Ovary (tissue), 7 donors: ENCODE measurements at regions not wholly inside any gene's neighbourhood (a gene's known extent, or its start where the extent isn't known, plus 50 kb on each side); places are given as distances from the start of the nearest gene placed in this dataset.

Source experiments
- DNase-seq, 5 donors: peaks; one replicate each; pipeline ENCODE4 v3.0.0-alpha.2; 2019 to 2020
- H3K27ac ChIP-seq, 2 donors: fragments of 200-600 bp; one replicate each; pipeline versions ENCODE4 v1.5.1 to v1.8.0; 2019 to 2022
- H3K27me3 ChIP-seq: fragments of 200-600 bp; one replicate; pipeline ENCODE4 v1.8.0; 2022
- H3K36me3 ChIP-seq: fragments of 200-600 bp; sonication (generic); one replicate; pipeline ENCODE4 v1.5.1; 2019
- H3K4me1 ChIP-seq: one replicate; pipeline ENCODE4 v1.8.1; 2013; ENCODE audit warnings: mild to moderate bottlenecking, moderate library complexity; ENCODE audit not compliant: insufficient read depth
- H3K4me3 ChIP-seq: fragments of 200-600 bp; sonication (generic); one replicate; pipeline ENCODE4 v1.5.1; 2017
- H3K9me3 ChIP-seq, 2 donors: fragments of 200-600 bp in 1 of 2; sonication (generic) in 1 of 2; one replicate each; pipeline versions ENCODE4 v1.5.1 to v1.8.1; 2013 to 2019; ENCODE audit warnings: mild to moderate bottlenecking in 1 of 2, moderate library complexity in 1 of 2
- EP300 ChIP-seq: sonication (generic); formaldehyde crosslinking; IDR thresholded peaks from one replicate; pipeline ENCODE4 v1.6.1; 2017; ENCODE audit warnings: antibody characterized with exemption
- POLR2A ChIP-seq: fragments of 450-650 bp; IDR thresholded peaks from one replicate; pipeline ENCODE4 v1.6.1; 2017; ENCODE audit warnings: antibody characterized with exemption, mild to moderate bottlenecking, moderate library complexity
- WGBS, 3 donors: extraction: QIAGEN DNeasy Blood & Tissue Kit in 1 of 3; methylation state at CpG; one replicate each; pipeline versions ENCODE4 v1.1.5 to v1.1.7; 2013 to 2017; 5-methylcytosine and 5-hydroxymethylcytosine counted together
- intact Hi-C, 4 donors: fragments of 100-400 bp; cut with DNase I; formaldehyde crosslinking; loops; one replicate each; pipeline versions ENCODE4 v1.11.0 to v1.15.1; 2022 to 2023
- TF ChIP-seq, protein P1 (sequence below), 3 donors: fragments of 450-650 bp in 2 of 3; fragments of 200-600 bp in 1 of 3; IDR thresholded peaks; one replicate each; pipeline versions ENCODE4 v1.5.1 to v1.8.0; 2016 to 2022; ENCODE audit warnings: antibody characterized with exemption in 3 of 3, mild to moderate bottlenecking in 1 of 3
- donor health status: DM: no; HTN: no; CAD: no; lungs with moderate emphysema.
- donor health status: DM: no; HTN: no; CAD: no.
- donor health status: Bipolar disorder and iron deficiency.
- donor health status: DM: no; HTN: no; CAD: no.
- donor health status: DM: yes; HTN: yes; CAD: no.

DNA sequence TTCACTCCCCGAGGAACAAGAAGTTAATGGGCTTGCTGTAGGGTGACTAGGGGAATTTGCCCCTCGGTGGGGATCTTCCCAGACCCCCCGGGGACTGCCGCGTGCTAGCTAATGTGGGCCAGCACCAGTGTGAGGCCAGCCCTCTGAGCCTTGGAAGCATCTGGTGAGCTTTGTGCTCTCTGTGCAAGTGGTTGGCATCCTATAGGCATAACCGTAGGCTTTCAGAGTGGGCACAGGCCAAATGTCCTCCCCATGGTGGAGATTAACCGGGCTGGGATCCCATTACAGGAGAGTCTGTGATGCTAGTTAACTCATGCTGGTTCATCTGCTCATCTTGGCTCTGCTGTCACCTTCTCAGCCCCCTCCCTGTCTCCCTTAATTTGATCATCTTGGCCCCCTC is 125.7 kb downstream of the TRIM29 start:
- H3K4me3 ChIP-seq = no peak overlapping the region
- no peaks in the 10 kb centered on the region for H3K4me1 ChIP-seq
- no peaks in the 10 kb centered on the region for H3K27me3 ChIP-seq
- intact Hi-C loops = no loop called here
- H3K27ac ChIP-seq = no peak overlapping the region
- no peak for TF ChIP-seq EP300
- no peak for TF ChIP-seq POLR2A
- no peak for DNase-seq
- 55 to 72% (median 68%) methylated on average over 7 of the region's 7 CpGs for WGBS, 3 donors
- H3K36me3 ChIP-seq = no peaks in the 10 kb centered on the region
- no peaks in the 10 kb centered on the region for H3K9me3 ChIP-seq

DNA sequence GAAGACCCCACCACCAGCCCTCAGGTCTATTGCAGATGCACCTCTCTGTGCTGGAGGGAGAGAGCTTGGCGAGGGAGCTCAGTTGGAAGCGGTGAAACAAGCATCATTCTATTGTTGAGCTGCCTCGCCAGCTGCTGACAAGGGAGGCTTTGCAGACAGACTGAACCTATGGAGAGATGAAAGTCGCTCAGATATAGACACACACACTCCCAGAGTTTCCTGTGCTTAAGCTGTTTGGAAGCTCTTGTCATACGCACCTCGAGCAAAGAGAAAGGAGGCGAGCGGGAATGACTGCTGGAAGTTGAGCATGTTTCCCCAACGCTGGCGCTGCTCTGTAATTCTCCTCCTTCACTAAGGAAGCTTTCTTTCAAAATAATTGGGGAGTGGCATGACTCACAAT is 126.1 kb downstream of the TRIM29 start:
- TF ChIP-seq, protein P1, sequence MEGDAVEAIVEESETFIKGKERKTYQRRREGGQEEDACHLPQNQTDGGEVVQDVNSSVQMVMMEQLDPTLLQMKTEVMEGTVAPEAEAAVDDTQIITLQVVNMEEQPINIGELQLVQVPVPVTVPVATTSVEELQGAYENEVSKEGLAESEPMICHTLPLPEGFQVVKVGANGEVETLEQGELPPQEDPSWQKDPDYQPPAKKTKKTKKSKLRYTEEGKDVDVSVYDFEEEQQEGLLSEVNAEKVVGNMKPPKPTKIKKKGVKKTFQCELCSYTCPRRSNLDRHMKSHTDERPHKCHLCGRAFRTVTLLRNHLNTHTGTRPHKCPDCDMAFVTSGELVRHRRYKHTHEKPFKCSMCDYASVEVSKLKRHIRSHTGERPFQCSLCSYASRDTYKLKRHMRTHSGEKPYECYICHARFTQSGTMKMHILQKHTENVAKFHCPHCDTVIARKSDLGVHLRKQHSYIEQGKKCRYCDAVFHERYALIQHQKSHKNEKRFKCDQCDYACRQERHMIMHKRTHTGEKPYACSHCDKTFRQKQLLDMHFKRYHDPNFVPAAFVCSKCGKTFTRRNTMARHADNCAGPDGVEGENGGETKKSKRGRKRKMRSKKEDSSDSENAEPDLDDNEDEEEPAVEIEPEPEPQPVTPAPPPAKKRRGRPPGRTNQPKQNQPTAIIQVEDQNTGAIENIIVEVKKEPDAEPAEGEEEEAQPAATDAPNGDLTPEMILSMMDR (IDR thresholded peaks at IDR 0.05) = no peak
- TF ChIP-seq POLR2A = no peak
- TF ChIP-seq EP300 = no peak
- Histone ChIP-seq H3K36me3 (no peaks in the 10 kb centered on the region), H3K4me3 (no peak overlapping the region), H3K27ac (no peak overlapping the region), H3K4me1 (no peaks in the 10 kb centered on the region), H3K9me3 (no peaks in the 10 kb centered on the region), H3K27me3 (no peaks in the 10 kb centered on the region)
- intact Hi-C loops = no loop called here
- DNase-seq = no peak
- 56 to 69% (median 59%) methylated on average over 10 of the region's 10 CpGs for WGBS, 3 donors

DNA sequence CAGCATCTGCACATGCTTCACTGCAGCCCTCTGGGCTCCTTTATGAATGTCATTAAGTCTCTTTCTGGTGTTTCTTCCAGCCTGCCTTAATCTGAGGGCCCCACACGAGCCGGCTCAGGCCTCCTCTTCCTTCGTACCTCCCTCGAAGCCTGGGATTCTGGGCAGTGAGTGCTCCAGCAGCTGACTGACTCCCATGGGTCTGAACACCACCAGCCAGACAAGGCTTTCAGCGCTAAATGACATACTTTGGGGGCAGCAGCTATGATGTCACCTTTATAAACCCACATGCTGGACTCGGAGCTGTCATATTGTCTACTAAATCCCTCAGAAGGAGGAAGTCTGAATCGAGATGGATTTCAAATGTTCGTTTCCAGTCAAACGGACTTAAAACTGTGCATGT is 127.1 kb downstream of the TRIM29 start:
- intact Hi-C loops = no loop called here
- no peak overlapping the region for H3K27ac ChIP-seq
- no peaks in the 10 kb centered on the region for H3K9me3 ChIP-seq
- 60 to 78% (median 71%) methylated on average over 9 of the region's 9 CpGs for WGBS, 3 donors
- DNase-seq = no peak
- H3K27me3 ChIP-seq = no peaks in the 10 kb centered on the region
- H3K4me1 ChIP-seq = no peaks in the 10 kb centered on the region
- TF ChIP-seq, protein P1 (IDR thresholded peaks at IDR 0.05) = no peak
- no peak for TF ChIP-seq EP300
- no peak for TF ChIP-seq POLR2A
- H3K36me3 ChIP-seq = no peaks in the 10 kb centered on the region
- no peak overlapping the region for H3K4me3 ChIP-seq

DNA sequence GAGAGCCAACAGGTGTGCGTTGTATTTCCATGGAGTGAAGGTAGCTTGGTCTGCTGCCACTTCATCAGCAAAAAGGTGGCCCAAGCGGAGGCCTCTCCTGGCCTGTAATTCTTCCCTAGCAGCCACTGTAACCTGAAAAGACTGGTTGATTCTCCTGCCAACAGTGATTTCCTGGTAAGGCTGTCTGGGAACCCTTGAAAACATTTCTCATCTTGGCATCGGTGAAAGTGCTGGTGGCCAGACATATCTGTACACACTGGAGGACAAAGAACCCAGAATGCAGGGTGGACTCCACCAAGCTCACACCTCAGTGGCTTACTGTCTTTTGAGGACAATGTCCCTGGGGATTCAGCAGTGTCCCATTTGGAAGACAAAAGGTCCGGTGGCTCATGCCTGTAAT is 128.0 kb downstream of the TRIM29 start:
- no peak for TF ChIP-seq EP300
- Histone ChIP-seq H3K27ac (no peak overlapping the region), H3K27me3 (no peaks in the 10 kb centered on the region), H3K36me3 (no peaks in the 10 kb centered on the region), H3K4me3 (no peak overlapping the region), H3K9me3 (no peaks in the 10 kb centered on the region), H3K4me1 (no peaks in the 10 kb centered on the region)
- intact Hi-C loops = no loop called here
- DNase-seq = no peak
- 86 to 89% (median 87%) methylated on average over 4 of the region's 4 CpGs for WGBS, 3 donors

DNA sequence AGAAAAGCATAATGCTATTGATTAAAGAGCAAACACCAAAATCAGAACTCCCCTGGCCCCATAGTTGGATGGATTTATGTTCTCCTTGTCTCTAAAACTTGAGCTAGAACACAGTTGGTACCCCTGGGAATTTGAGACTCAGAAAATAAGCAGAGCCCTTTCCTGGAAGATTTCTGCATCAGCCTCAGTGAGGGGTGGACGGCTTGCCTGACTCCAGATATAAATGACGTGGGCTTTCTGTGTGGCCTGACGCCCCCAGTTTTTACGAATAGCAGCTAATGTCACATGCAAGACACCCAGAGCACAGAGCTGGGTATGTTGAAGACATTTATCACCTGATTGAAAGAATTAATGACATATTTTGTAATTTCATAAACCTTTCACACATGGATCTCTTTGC is 130.8 kb downstream of the TRIM29 start:
- no peaks in the 10 kb centered on the region for H3K4me1 ChIP-seq
- H3K9me3 ChIP-seq = no peaks in the 10 kb centered on the region
- intact Hi-C loops = no loop called here
- H3K27ac ChIP-seq = no peak overlapping the region
- TF ChIP-seq POLR2A (no peak), EP300 (no peak)
- TF ChIP-seq, protein P1 (IDR thresholded peaks at IDR 0.05) = no peak
- no peaks in the 10 kb centered on the region for H3K27me3 ChIP-seq
- H3K36me3 ChIP-seq = no peaks in the 10 kb centered on the region
- no peak overlapping the region for H3K4me3 ChIP-seq
- no peak for DNase-seq
- 83 to 89% (median 85%) methylated on average over 4 of the region's 4 CpGs for WGBS, 3 donors

DNA sequence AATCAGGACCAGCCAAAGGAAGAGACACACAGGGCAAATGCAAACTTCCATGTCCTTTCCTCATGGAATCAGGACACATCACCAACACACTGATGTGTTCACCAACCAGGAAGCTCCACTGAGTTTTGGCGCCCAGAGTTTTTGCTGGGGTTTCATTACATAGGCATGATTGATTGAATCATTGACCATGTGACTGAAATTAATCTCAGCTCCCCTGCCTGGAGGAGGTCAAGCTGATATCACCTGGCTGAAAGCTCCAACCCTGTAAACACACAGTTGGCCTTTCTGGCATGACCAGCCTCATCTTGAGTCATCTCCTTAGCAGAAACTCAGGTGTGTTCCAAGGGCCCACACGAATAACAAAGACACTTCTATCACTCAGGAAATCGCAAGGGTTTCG is 133.2 kb downstream of the TRIM29 start:
- WGBS, 3 donors = 73 to 94% (median 74%) methylated on average over 4 of the region's 4 CpGs
- TF ChIP-seq EP300 = no peak
- TF ChIP-seq POLR2A = no peak
- TF ChIP-seq, protein P1 (IDR thresholded peaks at IDR 0.05) = no peak

More for the DNA sequence above, 133.2 kb downstream of the TRIM29 start:
- no peak for DNase-seq
- Histone ChIP-seq H3K4me1 (no peaks in the 10 kb centered on the region), H3K27ac (no peak overlapping the region), H3K27me3 (no peaks in the 10 kb centered on the region), H3K9me3 (no peaks in the 10 kb centered on the region), H3K4me3 (no peak overlapping the region), H3K36me3 (no peaks in the 10 kb centered on the region)
- intact Hi-C loops = no loop called here
